ENCODE measurements at regions not wholly inside any gene's neighbourhood (a gene's known extent, or its start where the extent isn't known, plus 50 kb on each side); places are given as distances from the start of the nearest gene placed in this dataset.

- H3K4me3 Mint-ChIP-seq, result no peak overlapping the region
- peaks cover 3% of the 10 kb centered on the region for H3K36me3 Mint-ChIP-seq
- no peaks in the 10 kb centered on the region for H3K27me3 Mint-ChIP-seq
- no peaks in the 10 kb centered on the region for H3K9me3 Mint-ChIP-seq
- H3K27ac Mint-ChIP-seq, result no peak overlapping the region
- H3K4me1 Mint-ChIP-seq, result no peaks in the 10 kb centered on the region
Observed at GRCh38 chr6:47897247-47897646, 115.4 kb downstream of the OPN5 start.

GRCh38 chr6:47890326-47890875 is 108.6 kb downstream of the OPN5 start:
- H3K36me3 Mint-ChIP-seq, result no peaks in the 10 kb centered on the region
- no peak overlapping the region for H3K27ac Mint-ChIP-seq
- H3K4me3 Mint-ChIP-seq, result no peak overlapping the region
- H3K27me3 Mint-ChIP-seq, result no peaks in the 10 kb centered on the region
- peaks cover 0 to 4% (median 0%) of the 10 kb centered on the region in 3 donors for H3K9me3 Mint-ChIP-seq
- no peaks in the 10 kb centered on the region for H3K4me1 Mint-ChIP-seq

- H3K4me1 Mint-ChIP-seq, result no peaks in the 10 kb centered on the region
- H3K36me3 Mint-ChIP-seq, result peaks cover 2% of the 10 kb centered on the region
- peaks cover 1% of the 10 kb centered on the region for H3K27me3 Mint-ChIP-seq
- peaks cover 0 to 2% (median 0%) of the 10 kb centered on the region in 3 donors for H3K9me3 Mint-ChIP-seq
- no peak overlapping the region for H3K27ac Mint-ChIP-seq
- no peak overlapping the region for H3K4me3 Mint-ChIP-seq
Observed at GRCh38 chr6:47879015-47879414, 97.2 kb downstream of the OPN5 start.
